ENCODE measurements at regions not wholly inside any gene's neighbourhood (a gene's known extent, or its start where the extent isn't known, plus 50 kb on each side); places are given as distances from the start of the nearest gene placed in this dataset.

- no peak for FAIRE-seq
Observed at GRCh38 chr1:199353906-199354305, 673.6 kb upstream of the NR5A2 start.

- FAIRE-seq = no peak
Observed at GRCh38 chr1:199356561-199356960, 670.9 kb upstream of the NR5A2 start.

- FAIRE-seq = no peak
Observed at GRCh38 chr1:199357599-199357998, 669.9 kb upstream of the NR5A2 start.

GRCh38 chr1:199362996-199363395, 664.5 kb upstream of the NR5A2 start:
- no peak for FAIRE-seq

- no peak for FAIRE-seq
Observed at GRCh38 chr1:199373139-199373538, 654.4 kb upstream of the NR5A2 start.

- FAIRE-seq = no peak
Observed at GRCh38 chr1:199377211-199377610, 650.3 kb upstream of the NR5A2 start.

GRCh38 chr1:199383793-199384192, 643.7 kb upstream of the NR5A2 start:
- FAIRE-seq = no peak

GRCh38 chr1:199394856-199395255, 632.7 kb upstream of the NR5A2 start:
- no peak for FAIRE-seq

- FAIRE-seq = no peak
Observed at GRCh38 chr1:199396456-199396855, 631.1 kb upstream of the NR5A2 start.

- no peak for FAIRE-seq
Observed at GRCh38 chr1:199399996-199400724, 627.4 kb upstream of the NR5A2 start.

GRCh38 chr1:199403531-199404116, 623.9 kb upstream of the NR5A2 start:
- no peak for FAIRE-seq

- no peak for FAIRE-seq
Observed at GRCh38 chr1:199404191-199404590, 623.3 kb upstream of the NR5A2 start.

- no peak for FAIRE-seq
Observed at GRCh38 chr1:199404976-199405375, 622.5 kb upstream of the NR5A2 start.

GRCh38 chr1:199405634-199406196, 621.8 kb upstream of the NR5A2 start:
- no peak for FAIRE-seq

GRCh38 chr1:199410462-199410861, 617.0 kb upstream of the NR5A2 start:
- FAIRE-seq = no peak

- FAIRE-seq = no peak
Observed at GRCh38 chr1:199411506-199411905, 616.0 kb upstream of the NR5A2 start.

GRCh38 chr1:199422206-199422605, 605.3 kb upstream of the NR5A2 start:
- FAIRE-seq = no peak

- no peak for FAIRE-seq
Observed at GRCh38 chr1:199447906-199448305, 579.6 kb upstream of the NR5A2 start.

- no peak for FAIRE-seq
Observed at GRCh38 chr1:199448646-199449045, 578.9 kb upstream of the NR5A2 start.

GRCh38 chr1:199449221-199449620, 578.3 kb upstream of the NR5A2 start:
- no peak for FAIRE-seq

GRCh38 chr1:199449681-199450080, 577.8 kb upstream of the NR5A2 start:
- no peak for FAIRE-seq

GRCh38 chr1:199452627-199453026, 574.9 kb upstream of the NR5A2 start:
- FAIRE-seq = no peak

- FAIRE-seq = no peak
Observed at GRCh38 chr1:199453723-199454122, 573.8 kb upstream of the NR5A2 start.

- FAIRE-seq = no peak
Observed at GRCh38 chr1:199460933-199461332, 566.6 kb upstream of the NR5A2 start.

Data from colon (tissue), 2 donors.